ENCODE measurements at regions not wholly inside any gene's neighbourhood (a gene's known extent, or its start where the extent isn't known, plus 50 kb on each side); places are given as distances from the start of the nearest gene placed in this dataset.

DNA sequence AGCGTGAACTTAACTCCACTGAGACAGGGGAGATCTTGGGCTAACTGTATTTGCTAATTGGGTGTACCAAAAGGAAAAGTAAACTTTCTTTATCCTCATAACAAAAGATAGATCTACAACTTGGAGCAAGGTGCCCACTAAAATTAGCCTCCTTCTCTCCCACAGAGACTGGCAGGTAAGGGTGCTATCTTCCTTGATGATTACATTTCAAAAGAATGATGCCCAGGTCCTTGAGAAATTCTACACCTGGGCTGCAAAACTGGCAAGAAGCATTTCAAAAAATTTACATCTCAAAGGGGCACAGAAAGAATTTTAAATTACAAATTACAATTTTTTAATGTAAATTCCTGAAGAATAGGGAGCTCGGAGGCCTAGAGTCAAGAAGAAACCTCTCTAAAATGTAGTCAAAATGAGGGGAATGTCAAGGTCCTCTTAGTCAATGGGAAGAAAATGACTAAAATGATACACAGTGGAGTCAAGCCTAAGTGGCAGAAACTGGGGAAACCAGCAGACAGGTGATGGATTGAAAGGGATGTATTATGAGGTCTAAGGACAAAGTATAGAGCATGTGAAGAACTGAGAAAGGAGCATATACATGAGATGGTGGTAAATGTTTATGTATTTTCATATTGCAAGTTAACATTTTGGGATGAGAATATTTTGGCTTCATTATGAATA lies 348.3 kb upstream of the TUSC1 start:
- DNase-seq = no peak

- DNase-seq = no peak
These were observed 335.0 kb upstream of the TUSC1 start for GRCh38 chr9:26013199-26013598.

DNA sequence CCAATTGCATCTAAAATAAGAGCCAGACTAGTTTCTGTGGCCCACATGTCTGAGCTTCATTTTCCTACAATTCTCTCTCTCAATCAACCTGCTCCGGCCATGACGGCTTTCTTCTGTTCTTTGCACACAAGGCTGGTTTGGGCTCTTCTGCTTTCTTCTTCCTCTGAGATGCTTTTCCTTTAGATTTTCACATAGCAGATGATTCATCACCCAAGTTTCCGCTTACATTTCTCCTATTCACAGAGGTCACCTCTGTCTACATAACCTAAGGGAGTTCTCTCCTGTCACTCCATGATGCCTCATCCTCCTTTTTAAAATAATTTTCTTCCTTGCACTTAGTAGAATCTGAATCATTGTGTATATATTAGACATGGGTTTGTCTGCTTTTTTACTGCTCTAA lies 334.6 kb upstream of the TUSC1 start:
- DNase-seq = no peak

DNA sequence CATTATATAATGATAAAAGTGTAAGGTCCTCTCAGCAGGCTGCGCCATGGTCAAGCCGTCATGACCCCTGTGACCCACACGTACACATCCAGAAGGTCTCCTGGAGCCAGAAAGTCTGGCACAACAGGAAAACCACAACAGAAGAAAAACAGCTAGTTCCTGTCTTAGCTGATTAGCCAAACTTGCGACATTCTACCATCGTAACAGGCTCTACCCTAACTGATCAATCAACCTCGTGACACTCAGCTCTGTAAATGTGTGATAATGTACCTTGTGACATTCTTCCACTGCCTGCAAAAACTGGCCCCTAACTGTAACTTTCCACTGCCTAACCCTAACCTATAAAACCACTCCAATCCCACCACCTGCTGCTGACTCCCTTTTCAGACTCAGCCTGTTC lies 316.4 kb upstream of the TUSC1 start:
- no peak for DNase-seq

GRCh38 chr9:25990376-25990775 lies 312.1 kb upstream of the TUSC1 start:
- DNase-seq = no peak

- DNase-seq = no peak
These were observed 297.4 kb upstream of the TUSC1 start for GRCh38 chr9:25975667-25976066.

- DNase-seq = peak; percentile 67
These were observed 286.0 kb upstream of the TUSC1 start for GRCh38 chr9:25964239-25964638.

- DNase-seq = no peak
These were observed 281.9 kb upstream of the TUSC1 start for GRCh38 chr9:25960178-25960577.

DNA sequence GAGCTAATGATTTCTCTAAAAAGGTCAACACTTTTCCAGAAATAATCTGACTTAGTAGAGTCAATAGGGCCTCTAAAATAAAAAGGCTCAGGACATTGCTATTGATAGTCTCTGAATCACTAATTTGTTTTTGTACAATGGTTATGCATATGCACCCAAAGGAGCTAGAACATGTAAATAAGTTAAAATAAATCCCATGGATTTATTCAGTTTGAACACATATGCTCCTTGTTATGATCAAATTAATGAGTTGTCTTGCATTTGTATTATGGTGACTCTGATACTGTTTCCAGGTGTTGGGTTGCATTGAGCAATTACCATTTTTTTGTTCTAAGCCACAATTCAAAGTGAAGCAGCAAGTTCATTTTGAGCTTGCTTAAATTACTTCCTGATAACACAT lies 276.0 kb upstream of the TUSC1 start:
- no peak for DNase-seq

- no peak for DNase-seq
These were observed 269.9 kb upstream of the TUSC1 start for GRCh38 chr9:25948182-25948581.

GRCh38 chr9:25939126-25939525 lies 260.9 kb upstream of the TUSC1 start:
- DNase-seq = no peak

GRCh38 chr9:25936031-25936430 lies 257.8 kb upstream of the TUSC1 start:
- DNase-seq = no peak

- no peak for DNase-seq
These were observed 256.9 kb upstream of the TUSC1 start for GRCh38 chr9:25935188-25935587.

DNA sequence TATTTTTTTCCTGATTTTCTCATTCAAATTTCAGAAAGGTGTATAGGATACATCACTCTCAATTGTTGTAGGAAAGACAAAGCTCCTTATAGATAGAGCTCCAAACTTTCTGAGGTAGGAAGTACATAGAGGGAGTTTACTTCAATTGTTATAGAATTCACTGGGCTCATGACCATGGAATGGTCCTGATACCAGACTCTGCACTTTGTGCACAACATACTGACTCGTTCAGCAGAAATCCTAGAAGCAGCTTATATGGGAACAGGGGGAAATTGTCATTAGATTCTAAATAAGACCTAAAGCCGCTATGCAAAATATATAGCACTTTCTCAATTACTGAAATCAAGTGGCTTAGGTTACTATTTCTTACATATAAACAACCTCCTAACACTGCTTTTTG lies 240.5 kb upstream of the TUSC1 start:
- no peak for DNase-seq

- no peak for DNase-seq
These were observed 239.6 kb upstream of the TUSC1 start for GRCh38 chr9:25917731-25918362.

DNA sequence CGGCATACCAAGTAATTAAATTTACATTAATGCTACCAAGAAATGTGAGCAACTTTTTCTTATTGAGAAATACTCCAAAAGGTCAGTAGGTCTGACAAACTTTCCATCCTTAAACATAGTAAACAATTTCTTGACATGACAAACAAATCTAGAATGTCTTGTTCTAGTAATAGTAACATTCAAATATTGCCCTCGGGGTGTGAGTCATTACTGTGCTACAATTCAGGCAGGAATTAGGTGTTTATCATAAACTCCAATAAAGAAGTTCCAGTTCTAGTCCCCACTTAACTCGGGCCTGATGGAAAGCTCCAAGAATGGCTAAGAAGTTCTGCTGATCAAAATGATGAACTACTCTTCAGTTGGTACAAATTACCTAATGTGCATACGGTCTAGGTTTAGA lies 235.6 kb upstream of the TUSC1 start:
- no peak for DNase-seq

DNA sequence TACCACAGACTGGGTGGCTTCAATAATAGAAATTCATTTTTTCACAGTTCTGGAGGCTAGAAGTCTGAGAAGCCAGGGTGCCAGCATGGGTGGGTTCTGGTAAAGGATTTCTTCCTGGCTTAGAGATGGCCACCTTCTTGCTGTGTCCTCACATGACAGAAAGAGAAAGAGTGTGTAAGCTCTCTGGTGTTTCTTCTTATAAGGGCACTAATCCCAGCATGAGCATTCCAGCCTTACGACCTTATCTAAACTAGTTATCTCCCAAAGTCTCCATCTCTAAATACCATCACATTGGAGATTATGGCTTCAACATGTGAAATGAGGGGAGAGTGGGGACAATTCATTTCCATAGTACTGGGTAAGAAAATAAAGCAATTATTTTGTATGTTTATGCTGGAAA lies 226.5 kb upstream of the TUSC1 start:
- DNase-seq = no peak

GRCh38 chr9:25891527-25891926 lies 213.3 kb upstream of the TUSC1 start:
- DNase-seq = no peak

- no peak for DNase-seq
These were observed 211.4 kb upstream of the TUSC1 start for GRCh38 chr9:25889661-25890060.

- DNase-seq = no peak
These were observed 198.0 kb upstream of the TUSC1 start for GRCh38 chr9:25876248-25876647.

GRCh38 chr9:25864509-25864908 lies 186.3 kb upstream of the TUSC1 start:
- DNase-seq = no peak

DNA sequence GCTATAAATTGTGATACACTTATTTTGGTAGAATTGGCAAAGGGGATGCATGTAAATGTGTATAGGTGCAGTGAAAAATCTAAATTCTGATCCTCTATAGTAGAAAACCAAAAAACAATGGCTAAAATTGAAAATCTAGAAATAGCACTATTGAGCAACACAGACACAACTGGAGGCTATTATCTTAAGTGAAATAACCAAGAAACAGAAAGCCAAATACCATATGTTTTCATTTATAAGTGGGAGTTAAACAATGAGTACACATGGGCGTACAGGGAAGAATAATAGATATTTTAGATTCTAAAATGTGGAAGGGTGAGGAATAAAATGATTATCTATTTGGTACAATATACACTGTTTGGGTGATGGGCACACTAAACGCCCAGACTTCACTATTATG lies 183.2 kb upstream of the TUSC1 start:
- DNase-seq = no peak

DNA sequence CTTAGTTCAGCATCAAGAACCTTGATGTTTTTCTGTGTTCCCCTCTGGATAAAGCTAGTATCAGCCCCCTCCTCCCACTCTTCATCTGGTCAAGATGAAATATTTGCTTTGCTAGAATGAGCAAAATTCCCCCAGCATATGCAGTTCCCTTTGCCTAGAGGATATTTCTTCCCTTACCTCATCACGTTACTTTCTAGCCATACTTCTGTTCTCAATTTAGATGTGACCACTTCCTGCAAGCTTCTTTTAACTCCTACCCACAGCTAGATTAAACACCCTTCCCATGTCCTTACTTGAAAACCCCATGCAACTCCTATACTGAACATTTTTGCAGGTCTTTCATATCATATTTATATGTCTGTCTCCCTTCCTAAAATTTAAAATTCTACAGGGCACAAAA lies 178.9 kb upstream of the TUSC1 start:
- no peak for DNase-seq

- no peak for DNase-seq
These were observed 172.6 kb upstream of the TUSC1 start for GRCh38 chr9:25850803-25851202.

- no peak for DNase-seq
These were observed 167.6 kb upstream of the TUSC1 start for GRCh38 chr9:25845867-25846266.

All from NCI-H1694 (cell line).